Kidney epithelial cell (primary cell): ENCODE measurements at regions not wholly inside any gene's neighbourhood (a gene's known extent, or its start where the extent isn't known, plus 50 kb on each side); places are given as distances from the start of the nearest gene placed in this dataset.

ENCODE experiments used
- DNase-seq: peaks from one replicate; pipeline ENCODE4 v3.0.0-alpha.2; 2010; ENCODE audit warnings: low read depth
- H3K27me3 ChIP-seq: 2 replicates; pipeline ENCODE4 v1.6.0; 2011; ENCODE audit warnings: low read length; ENCODE audit not compliant: control insufficient read depth, insufficient read depth
- H3K36me3 ChIP-seq: 2 replicates; pipeline ENCODE4 v1.5.1; 2011; ENCODE audit warnings: low read length; ENCODE audit not compliant: control insufficient read depth, insufficient read depth
- H3K4me3 ChIP-seq: 2 replicates; pipeline ENCODE4 v1.5.1; 2011; ENCODE audit warnings: low read depth, mild to moderate bottlenecking, control low read depth, low read length
- TF ChIP-seq, protein P1 (sequence below): IDR thresholded peaks from 2 replicates; pipeline ENCODE4 v1.5.1; 2011; ENCODE audit warnings: mild to moderate bottlenecking, moderate library complexity, low read length, control low read depth, inconsistent platforms; ENCODE audit not compliant: insufficient read depth, poor library complexity, severe bottlenecking

DNA sequence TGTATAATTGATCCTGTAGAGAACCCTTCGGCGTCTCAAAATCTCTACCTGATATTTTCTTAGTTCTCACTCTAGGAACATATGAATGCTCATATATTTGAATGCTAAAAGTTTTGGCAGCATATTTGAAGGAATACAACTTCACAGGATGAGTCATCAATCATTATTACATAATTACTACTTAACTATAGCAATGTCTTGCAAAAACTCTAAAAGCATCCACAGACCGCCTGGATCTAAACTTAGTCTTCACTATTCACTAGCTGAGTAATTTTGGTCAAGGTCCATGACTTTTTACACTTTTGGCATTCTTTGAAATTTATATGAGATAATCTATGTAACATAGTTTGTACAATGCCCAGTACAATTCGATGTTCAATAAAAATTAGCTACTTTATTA, 194.7 kb downstream of the DTHD1 start:
- no peak for DNase-seq
- no peaks in the 10 kb centered on the region for H3K36me3 ChIP-seq
- H3K27me3 ChIP-seq, result no peaks in the 10 kb centered on the region
- TF ChIP-seq, protein P1, sequence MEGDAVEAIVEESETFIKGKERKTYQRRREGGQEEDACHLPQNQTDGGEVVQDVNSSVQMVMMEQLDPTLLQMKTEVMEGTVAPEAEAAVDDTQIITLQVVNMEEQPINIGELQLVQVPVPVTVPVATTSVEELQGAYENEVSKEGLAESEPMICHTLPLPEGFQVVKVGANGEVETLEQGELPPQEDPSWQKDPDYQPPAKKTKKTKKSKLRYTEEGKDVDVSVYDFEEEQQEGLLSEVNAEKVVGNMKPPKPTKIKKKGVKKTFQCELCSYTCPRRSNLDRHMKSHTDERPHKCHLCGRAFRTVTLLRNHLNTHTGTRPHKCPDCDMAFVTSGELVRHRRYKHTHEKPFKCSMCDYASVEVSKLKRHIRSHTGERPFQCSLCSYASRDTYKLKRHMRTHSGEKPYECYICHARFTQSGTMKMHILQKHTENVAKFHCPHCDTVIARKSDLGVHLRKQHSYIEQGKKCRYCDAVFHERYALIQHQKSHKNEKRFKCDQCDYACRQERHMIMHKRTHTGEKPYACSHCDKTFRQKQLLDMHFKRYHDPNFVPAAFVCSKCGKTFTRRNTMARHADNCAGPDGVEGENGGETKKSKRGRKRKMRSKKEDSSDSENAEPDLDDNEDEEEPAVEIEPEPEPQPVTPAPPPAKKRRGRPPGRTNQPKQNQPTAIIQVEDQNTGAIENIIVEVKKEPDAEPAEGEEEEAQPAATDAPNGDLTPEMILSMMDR, result no peak
- H3K4me3 ChIP-seq, result no peak overlapping the region

DNA sequence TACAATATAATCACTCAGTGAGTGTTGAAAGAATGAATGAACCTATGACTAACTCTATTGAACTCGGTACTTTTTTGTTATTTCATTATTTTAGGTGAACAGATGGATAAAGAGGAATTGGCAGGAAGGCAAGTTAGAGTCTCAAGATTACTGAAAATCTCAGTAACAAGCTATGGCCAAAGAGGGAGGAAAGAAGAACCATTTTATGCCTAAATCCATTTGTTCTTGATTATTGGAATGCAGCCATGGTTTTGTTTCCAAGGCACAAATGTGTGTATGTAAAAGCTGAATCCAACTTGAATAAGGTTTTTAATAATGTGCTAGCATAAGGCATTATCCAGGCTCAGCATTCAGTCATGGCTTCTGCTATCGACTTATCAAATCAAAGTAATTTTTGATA, 196.4 kb downstream of the DTHD1 start:
- Histone ChIP-seq H3K27me3 (no peaks in the 10 kb centered on the region), H3K36me3 (no peaks in the 10 kb centered on the region), H3K4me3 (no peak overlapping the region)
- DNase-seq, result no peak
- TF ChIP-seq, protein P1, result no peak

DNA sequence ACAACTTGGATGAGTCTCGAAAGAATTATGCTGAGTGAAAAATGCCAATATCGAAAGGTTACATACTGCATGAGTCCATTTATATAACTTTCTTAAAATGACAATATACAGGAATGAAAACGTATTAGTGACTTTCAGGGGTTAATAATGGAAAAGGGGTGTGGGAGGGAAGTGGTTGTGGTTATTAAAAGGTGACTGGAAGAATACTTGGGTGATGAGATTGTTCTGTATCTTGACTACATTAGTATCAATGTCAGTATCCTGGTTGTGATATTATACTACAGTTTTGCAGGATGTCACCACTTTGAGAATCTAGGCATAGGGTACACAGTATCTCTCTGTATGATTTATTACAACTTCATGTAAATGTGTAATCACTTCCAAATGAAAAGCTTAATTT, 204.5 kb downstream of the DTHD1 start:
- TF ChIP-seq, protein P1, result no peak
- DNase-seq, result no peak
- H3K36me3 ChIP-seq, result no peaks in the 10 kb centered on the region
- no peaks in the 10 kb centered on the region for H3K27me3 ChIP-seq
- H3K4me3 ChIP-seq, result no peak overlapping the region

DNA sequence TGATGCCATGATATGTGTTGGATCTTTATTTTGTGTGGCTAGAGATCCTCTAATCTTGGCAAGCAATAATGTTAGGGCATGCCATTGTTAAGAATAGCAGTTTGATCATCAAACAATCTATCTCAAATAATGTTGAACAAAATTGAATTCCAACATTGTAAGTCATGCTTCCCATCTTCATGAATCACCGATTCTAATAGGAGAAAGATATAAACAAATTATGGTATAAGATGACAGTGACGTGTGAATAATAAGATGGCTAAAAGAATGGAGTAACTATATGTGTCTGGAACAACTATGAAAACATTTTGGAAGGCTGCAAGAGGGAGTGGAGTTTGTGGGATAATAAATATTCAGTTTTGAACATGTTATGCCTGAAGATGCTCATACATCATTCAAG, 208.4 kb downstream of the DTHD1 start:
- no peak for DNase-seq
- TF ChIP-seq, protein P1, result no peak
- Histone ChIP-seq H3K4me3 (no peak overlapping the region), H3K27me3 (no peaks in the 10 kb centered on the region), H3K36me3 (no peaks in the 10 kb centered on the region)

DNA sequence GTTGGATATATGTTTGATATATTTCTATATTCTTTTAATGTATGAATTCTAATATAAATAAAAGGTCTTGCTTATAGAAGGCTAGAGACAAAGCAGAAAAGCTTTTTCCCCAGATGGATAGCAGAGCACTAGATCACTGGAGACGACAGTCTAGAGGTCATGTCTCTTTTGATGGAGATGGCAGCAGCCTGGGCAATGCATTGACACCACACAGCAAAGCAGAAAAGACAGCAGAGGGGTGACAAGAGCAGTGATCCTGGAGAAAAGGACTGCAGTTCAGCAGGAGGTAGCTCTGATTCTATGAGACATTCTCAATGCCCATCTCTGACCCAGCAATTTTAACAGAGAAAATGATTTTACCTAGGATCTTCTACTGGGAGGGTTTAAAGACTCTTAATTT, 210.6 kb downstream of the DTHD1 start:
- Histone ChIP-seq H3K4me3 (no peak overlapping the region), H3K36me3 (no peaks in the 10 kb centered on the region), H3K27me3 (no peaks in the 10 kb centered on the region)
- TF ChIP-seq, protein P1, result no peak
- DNase-seq, result no peak

DNA sequence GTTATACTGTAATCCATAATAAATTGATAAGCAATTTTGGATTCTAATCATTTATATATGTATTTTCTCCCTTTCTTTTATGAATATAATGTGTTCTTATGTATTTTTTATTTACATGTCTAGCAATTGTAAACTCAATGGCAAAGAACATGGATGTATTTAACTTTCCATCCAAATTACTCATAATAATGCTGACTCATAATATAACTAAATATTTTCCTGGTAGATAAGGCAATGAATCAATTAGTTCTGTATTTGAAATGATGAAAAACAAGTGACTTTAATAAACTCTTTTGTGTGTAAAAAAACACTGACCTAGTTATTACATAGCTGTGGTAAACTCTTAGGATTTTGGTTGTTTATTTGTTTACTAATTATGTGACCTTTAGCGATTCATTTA, 211.2 kb downstream of the DTHD1 start:
- TF ChIP-seq, protein P1, result no peak
- no peak for DNase-seq
- H3K27me3 ChIP-seq, result no peaks in the 10 kb centered on the region
- H3K36me3 ChIP-seq, result no peaks in the 10 kb centered on the region
- no peak overlapping the region for H3K4me3 ChIP-seq
